ENCODE measurements at regions not wholly inside any gene's neighbourhood (a gene's known extent, or its start where the extent isn't known, plus 50 kb on each side); places are given as distances from the start of the nearest gene placed in this dataset.
A peak's percentile ranks its signal among the peaks of the same experiment; 100 is the strongest.

- Mint-ChIP-seq H3K27me3 (ENCODE audit: low read depth) (no peaks in the 10 kb centered on the region), H3K9me3 (no peaks in the 10 kb centered on the region), H3K4me1 (peaks cover 4% of the 10 kb centered on the region), H3K4me3 (no peak overlapping the region), H3K27ac (peak overlapping the region in 1 of 3 experiments; percentile 28), H3K36me3 (ENCODE audit: low read depth) (no peaks in the 10 kb centered on the region)
- no peak for TF ChIP-seq CTCF (IDR thresholded peaks at IDR 0.05; ENCODE audit: unreplicated experiment in 3 of 3)
Observed at GRCh38 chr3:103389356-103389755, 954.5 kb downstream of the ZPLD1 start.

GRCh38 chr3:103393395-103394186 lies 958.8 kb downstream of the ZPLD1 start:
- H3K27ac Mint-ChIP-seq, result no peak overlapping the region
- no peaks in the 10 kb centered on the region for H3K27me3 Mint-ChIP-seq (ENCODE audit: low read depth)
- no peak for TF ChIP-seq CTCF (IDR thresholded peaks at IDR 0.05; ENCODE audit: unreplicated experiment in 3 of 3)
- no peaks in the 10 kb centered on the region for H3K36me3 Mint-ChIP-seq (ENCODE audit: low read depth)
- no peaks in the 10 kb centered on the region for H3K9me3 Mint-ChIP-seq
- no peaks in the 10 kb centered on the region for H3K4me1 Mint-ChIP-seq
- no peak overlapping the region for H3K4me3 Mint-ChIP-seq

GRCh38 chr3:103403191-103403590 lies 968.4 kb downstream of the ZPLD1 start:
- Mint-ChIP-seq H3K36me3 (ENCODE audit: low read depth) (no peaks in the 10 kb centered on the region), H3K27me3 (ENCODE audit: low read depth) (no peaks in the 10 kb centered on the region), H3K4me1 (no peaks in the 10 kb centered on the region), H3K9me3 (peaks cover 2% of the 10 kb centered on the region), H3K27ac (no peak overlapping the region), H3K4me3 (no peak overlapping the region)
- TF ChIP-seq CTCF (IDR thresholded peaks at IDR 0.05; ENCODE audit: unreplicated experiment in 3 of 3), result no peak

DNA sequence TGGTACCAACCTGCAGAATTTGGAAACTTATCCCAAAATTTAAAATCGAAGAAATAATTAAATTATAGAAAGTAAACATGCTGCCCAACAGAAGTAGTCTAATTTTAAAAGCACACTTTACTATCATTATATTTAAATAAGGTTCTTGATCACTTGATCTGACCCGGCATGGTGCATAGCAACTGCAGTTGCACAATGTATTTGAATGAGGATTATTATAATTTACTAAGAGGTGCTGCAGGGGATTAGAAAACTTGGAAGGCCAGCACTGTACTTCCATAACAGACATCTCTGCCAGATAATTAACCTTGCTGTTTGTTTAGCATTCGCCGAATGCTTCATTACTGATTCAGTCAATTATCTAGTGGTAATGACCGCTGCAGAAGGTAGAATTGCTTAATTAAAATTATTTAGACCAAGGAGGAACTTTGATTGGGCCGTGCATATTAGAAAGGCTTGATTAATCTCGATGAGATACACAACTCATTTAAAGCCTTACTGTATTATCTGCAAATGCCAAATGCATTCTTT lies 971.6 kb downstream of the ZPLD1 start:
- Mint-ChIP-seq H3K4me1 (no peaks in the 10 kb centered on the region), H3K27me3 (ENCODE audit: low read depth) (no peaks in the 10 kb centered on the region), H3K9me3 (no peaks in the 10 kb centered on the region), H3K4me3 (no peak overlapping the region), H3K27ac (no peak overlapping the region), H3K36me3 (ENCODE audit: low read depth) (no peaks in the 10 kb centered on the region)
- no peak for TF ChIP-seq CTCF (IDR thresholded peaks at IDR 0.05; ENCODE audit: unreplicated experiment in 3 of 3)

GRCh38 chr3:103410231-103410630 lies 975.4 kb downstream of the ZPLD1 start:
- no peaks in the 10 kb centered on the region for H3K36me3 Mint-ChIP-seq (ENCODE audit: low read depth)
- no peak overlapping the region for H3K4me3 Mint-ChIP-seq
- no peak for TF ChIP-seq CTCF (IDR thresholded peaks at IDR 0.05; ENCODE audit: unreplicated experiment in 3 of 3)
- H3K27ac Mint-ChIP-seq, result no peak overlapping the region
- no peaks in the 10 kb centered on the region for H3K4me1 Mint-ChIP-seq
- H3K9me3 Mint-ChIP-seq, result no peaks in the 10 kb centered on the region
- no peaks in the 10 kb centered on the region for H3K27me3 Mint-ChIP-seq (ENCODE audit: low read depth)

DNA sequence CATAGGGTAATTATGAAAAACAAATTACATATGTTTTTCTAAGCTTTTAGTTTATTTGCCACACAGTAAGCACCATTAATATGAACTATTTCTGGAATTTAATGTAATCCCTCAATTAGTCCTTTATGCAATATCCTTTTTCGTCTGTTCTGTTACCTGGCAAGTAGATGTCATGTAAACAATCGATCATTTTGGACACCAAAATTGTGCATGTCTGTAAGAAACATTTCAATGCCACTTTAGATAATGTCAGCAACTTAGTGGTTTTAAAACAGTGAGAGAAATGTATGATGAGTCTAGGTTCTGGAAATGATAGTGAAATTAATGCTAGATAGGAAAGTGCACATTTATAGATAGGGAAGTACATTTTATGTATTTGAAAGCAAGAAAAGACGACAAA lies 986.6 kb downstream of the ZPLD1 start:
- Mint-ChIP-seq H3K27me3 (ENCODE audit: low read depth) (no peaks in the 10 kb centered on the region), H3K27ac (no peak overlapping the region), H3K36me3 (ENCODE audit: low read depth) (no peaks in the 10 kb centered on the region), H3K4me3 (no peak overlapping the region), H3K9me3 (no peaks in the 10 kb centered on the region), H3K4me1 (no peaks in the 10 kb centered on the region)
- no peak for TF ChIP-seq CTCF (IDR thresholded peaks at IDR 0.05; ENCODE audit: unreplicated experiment in 3 of 3)
